GM18511 (cell line): ENCODE measurements at regions not wholly inside any gene's neighbourhood (a gene's known extent, or its start where the extent isn't known, plus 50 kb on each side); places are given as distances from the start of the nearest gene placed in this dataset.
A peak's percentile ranks its signal among the peaks of the same experiment; 100 is the strongest.

ENCODE experiments used
- ATAC-seq: cut with Tn5 transposase; IDR thresholded peaks from one replicate; pipeline ENCODE4 v1.9.1; 2021; ENCODE audit warnings: mild to moderate bottlenecking, moderate library complexity; ENCODE audit not compliant: unreplicated experiment

DNA sequence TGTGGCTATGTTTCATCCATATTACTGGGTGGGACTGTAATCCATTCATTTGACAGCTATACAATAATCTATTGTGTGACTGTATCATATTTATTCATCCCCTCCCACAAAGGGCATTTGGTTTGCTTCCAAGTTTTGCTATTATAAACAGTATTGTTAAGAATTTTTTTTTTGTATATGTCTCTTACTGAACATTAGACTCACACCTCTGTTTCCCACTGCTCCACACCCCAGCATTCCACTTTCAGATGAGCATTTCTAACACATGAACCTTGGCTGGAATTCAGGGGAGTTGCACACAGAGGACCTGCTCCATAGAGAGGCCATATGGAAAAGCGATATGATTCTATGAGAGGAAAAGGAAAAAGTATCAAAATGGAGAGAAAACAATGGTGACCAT lies 81.6 kb upstream of the DKK2 start:
- ATAC-seq = no peak

DNA sequence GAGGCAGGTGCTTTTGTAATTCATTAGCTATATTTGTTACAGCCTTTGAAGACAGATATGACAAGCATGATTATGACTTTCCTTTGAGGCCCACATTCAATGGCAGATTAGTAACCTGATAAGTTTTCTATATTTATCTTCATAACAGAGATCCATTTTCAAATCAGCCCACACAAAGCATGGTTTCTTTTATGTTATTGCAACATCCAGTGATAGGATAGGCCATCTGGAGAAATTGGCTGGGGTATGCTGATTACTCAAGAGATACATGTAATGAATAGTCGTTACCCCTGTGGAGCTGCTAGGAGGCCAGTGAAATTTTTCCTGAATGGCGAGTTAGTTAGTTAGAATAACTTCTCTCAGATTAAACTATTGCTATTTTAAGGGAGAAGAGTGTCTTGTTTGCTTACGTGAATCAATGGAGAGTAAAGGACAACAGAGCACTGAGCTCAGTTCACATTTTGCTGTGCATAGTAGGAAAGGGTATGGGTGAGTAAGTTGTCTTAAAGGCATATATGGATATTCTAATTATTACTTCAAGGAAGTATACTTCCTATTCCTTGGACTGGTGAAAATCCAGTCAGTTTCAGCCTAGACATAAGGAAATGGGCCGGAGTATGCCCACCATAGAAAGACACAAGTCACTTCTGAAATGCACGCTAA lies 79.2 kb upstream of the DKK2 start:
- no peak for ATAC-seq

DNA sequence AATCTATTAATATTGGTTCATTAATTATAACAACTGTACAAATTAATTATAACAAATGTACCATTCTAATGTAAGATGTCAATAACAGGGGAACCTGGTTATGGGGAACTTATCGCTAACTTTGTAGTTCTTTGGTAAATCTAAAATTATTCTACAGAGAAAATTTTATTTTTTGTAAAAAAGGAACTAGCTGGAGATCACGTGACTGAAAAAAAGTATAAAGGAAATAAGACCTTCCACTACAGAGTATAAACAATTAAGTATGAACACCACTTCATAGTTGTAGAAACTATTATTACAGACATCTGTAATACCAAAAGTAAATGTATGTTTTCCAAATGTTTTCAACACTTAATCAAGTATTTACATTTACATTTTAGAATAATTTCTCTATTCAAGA lies 77.9 kb upstream of the DKK2 start:
- ATAC-seq = no peak

DNA sequence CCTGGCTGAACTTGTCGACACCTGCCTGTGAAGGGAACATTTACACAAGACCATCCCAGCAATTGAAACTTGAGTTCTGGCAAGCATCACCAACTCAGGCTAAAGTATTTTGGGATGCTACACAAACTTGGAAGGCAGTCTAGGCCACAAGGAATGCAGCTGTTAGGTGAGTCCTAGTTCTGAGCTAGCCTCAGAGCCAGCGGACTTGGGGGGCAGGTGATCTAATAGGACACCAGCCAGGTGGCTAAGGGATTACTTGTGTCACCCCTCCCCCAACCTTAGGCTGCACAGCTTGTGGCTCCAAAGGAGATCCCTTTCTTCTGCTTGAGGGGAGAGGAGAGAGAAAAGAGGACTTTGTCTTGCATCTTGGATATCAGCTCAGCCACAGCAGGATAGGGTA lies 62.3 kb upstream of the DKK2 start:
- no peak for ATAC-seq

DNA sequence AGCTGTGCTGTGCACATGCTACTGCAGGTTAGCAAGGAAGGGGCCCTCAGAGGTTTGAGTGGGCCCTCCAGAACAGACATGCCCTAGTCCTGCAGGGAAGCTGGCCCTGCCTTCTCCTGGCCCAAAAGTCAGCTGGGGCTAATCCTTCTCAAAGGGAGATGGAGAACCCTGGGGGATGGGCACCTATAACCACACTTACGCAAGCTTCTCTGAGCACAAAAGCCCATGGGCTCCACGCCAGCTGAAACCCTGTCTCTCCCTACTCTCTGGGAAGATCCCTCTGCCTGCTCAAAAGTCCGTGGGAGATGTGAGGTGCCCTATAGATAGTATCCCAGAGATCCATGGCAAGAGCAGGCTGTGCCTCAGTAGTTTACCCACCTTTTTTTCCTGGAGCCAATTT lies 58.9 kb upstream of the DKK2 start:
- ATAC-seq = no peak

DNA sequence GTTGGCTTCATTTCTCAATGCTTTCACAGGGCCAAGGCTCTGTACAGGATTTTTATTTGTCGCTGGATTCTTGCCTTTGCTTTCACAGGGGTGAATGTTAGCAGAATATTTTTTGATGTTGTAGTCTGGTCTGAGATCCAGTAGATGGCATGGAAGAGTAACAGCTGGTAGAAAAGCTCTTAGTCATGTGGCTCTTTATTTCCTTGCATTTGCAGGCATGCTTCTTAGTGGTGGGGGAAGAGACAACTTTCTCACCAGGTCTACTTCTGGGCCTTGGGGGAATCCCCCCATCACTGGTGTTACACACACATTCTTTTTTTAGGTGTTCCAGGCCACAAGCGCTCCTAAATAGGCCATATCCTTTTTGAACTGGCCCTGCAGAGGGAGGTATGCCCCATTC lies 58.2 kb upstream of the DKK2 start:
- ATAC-seq = peak; percentile 89
